ENCODE measurements at regions not wholly inside any gene's neighbourhood (a gene's known extent, or its start where the extent isn't known, plus 50 kb on each side); places are given as distances from the start of the nearest gene placed in this dataset.

- TF ChIP-seq ARNTL (CRISPR knock-in tag; IDR thresholded peaks at IDR 0.05; ENCODE audit: borderline replicate concordance, low read depth) (no peak), CREB5 (CRISPR knock-in tag; IDR thresholded peaks at IDR 0.05; ENCODE audit: low read depth) (no peak), CSRNP3 (CRISPR knock-in tag; IDR thresholded peaks at IDR 0.05) (no peak), PATZ1 (CRISPR knock-in tag; IDR thresholded peaks at IDR 0.05; ENCODE audit: borderline replicate concordance) (no peak), ZFP30 (CRISPR knock-in tag; IDR thresholded peaks at IDR 0.05) (no peak), OSR1 (CRISPR knock-in tag; IDR thresholded peaks at IDR 0.05) (no peak), ZNF8 (CRISPR knock-in tag; IDR thresholded peaks at IDR 0.05) (no peak), TCF4 (CRISPR knock-in tag; IDR thresholded peaks at IDR 0.05; ENCODE audit: borderline replicate concordance) (no peak), ISL1 (CRISPR knock-in tag; IDR thresholded peaks at IDR 0.05) (no peak), ZNF565 (CRISPR knock-in tag; conservative IDR thresholded peaks at IDR 0.05; ENCODE audit: low read depth) (no peak), ESRRG (CRISPR knock-in tag; IDR thresholded peaks at IDR 0.05) (no peak), ZFP3 (CRISPR knock-in tag; IDR thresholded peaks at IDR 0.05) (no peak), CSDC2 (CRISPR knock-in tag; IDR thresholded peaks at IDR 0.05) (no peak)
These were observed 185.1 kb upstream of the SFRP2 start for GRCh38 chr4:153973942-153974341.

All from SK-N-SH treated with all-trans-retinoic acid at 6 μM for 48 hours (cell line).